Cardiac fibroblast (primary cell): ENCODE measurements at regions not wholly inside any gene's neighbourhood (a gene's known extent, or its start where the extent isn't known, plus 50 kb on each side); places are given as distances from the start of the nearest gene placed in this dataset.
"Not testable (repeated sequence)": the region's sequence is repeated elsewhere in the genome, so short reads cannot be mapped to it uniquely, and the experiment has no call there.

ENCODE experiments used
- DNase-seq, 2 donors: peaks; one replicate each; pipeline versions ENCODE4 v3.0.0 to v3.0.0-alpha.2; 2010; ENCODE audit warnings: low read depth in 2 of 2
- H3K4me3 ChIP-seq, 2 donors: replicated peaks in 1 of 2; 1 replicate in 1 of 2; 2 replicates in 1 of 2; pipeline ENCODE4 v1.5.1; 2011; ENCODE audit warnings: low read depth in 2 of 2, low read length in 2 of 2, mild to moderate bottlenecking in 2 of 2, moderate library complexity in 1 of 2
- TF ChIP-seq, protein P1 (sequence below): IDR thresholded peaks from one replicate; pipeline ENCODE4 v1.5.1; 2011; ENCODE audit warnings: low read depth, mild to moderate bottlenecking, low read length, inconsistent platforms

DNA sequence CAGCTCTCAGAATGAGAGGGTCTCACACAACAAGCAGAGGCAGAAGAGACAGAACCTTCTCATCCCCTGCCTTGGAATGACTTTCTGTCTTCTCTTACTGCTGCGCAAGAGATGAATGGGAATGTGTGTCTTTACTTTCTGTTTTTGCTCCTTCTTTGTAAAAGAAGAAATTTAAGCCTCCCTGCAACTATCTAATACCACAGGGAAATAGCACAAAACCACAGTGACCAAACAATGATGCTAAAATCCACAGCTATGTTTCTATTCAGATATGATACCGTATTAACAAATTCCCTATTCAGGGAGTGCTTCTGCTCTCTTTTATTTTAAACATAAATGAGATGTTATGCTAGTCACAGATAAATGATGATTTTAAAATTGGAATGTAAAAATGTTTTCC is 173.8 kb upstream of the RAI2 start:
- TF ChIP-seq, protein P1, sequence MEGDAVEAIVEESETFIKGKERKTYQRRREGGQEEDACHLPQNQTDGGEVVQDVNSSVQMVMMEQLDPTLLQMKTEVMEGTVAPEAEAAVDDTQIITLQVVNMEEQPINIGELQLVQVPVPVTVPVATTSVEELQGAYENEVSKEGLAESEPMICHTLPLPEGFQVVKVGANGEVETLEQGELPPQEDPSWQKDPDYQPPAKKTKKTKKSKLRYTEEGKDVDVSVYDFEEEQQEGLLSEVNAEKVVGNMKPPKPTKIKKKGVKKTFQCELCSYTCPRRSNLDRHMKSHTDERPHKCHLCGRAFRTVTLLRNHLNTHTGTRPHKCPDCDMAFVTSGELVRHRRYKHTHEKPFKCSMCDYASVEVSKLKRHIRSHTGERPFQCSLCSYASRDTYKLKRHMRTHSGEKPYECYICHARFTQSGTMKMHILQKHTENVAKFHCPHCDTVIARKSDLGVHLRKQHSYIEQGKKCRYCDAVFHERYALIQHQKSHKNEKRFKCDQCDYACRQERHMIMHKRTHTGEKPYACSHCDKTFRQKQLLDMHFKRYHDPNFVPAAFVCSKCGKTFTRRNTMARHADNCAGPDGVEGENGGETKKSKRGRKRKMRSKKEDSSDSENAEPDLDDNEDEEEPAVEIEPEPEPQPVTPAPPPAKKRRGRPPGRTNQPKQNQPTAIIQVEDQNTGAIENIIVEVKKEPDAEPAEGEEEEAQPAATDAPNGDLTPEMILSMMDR: no peak
- DNase-seq: no peak
- H3K4me3 ChIP-seq: no peak overlapping the region

- no peak for DNase-seq
- H3K4me3 ChIP-seq: no peak overlapping the region
- TF ChIP-seq, protein P1: no peak
Observed at GRCh38 chrX:18034504-18034903, 173.4 kb upstream of the RAI2 start.

- TF ChIP-seq, protein P1: no peak
- DNase-seq: no peak
Observed at GRCh38 chrX:18032486-18033221, 171.6 kb upstream of the RAI2 start.

GRCh38 chrX:18031726-18032375 is 170.8 kb upstream of the RAI2 start:
- TF ChIP-seq, protein P1: no peak
- DNase-seq: no peak
- no peak overlapping the region for H3K4me3 ChIP-seq

More at GRCh38 chrX:18032486-18033221, 171.6 kb upstream of the RAI2 start:
- H3K4me3 ChIP-seq: no peak overlapping the region

DNA sequence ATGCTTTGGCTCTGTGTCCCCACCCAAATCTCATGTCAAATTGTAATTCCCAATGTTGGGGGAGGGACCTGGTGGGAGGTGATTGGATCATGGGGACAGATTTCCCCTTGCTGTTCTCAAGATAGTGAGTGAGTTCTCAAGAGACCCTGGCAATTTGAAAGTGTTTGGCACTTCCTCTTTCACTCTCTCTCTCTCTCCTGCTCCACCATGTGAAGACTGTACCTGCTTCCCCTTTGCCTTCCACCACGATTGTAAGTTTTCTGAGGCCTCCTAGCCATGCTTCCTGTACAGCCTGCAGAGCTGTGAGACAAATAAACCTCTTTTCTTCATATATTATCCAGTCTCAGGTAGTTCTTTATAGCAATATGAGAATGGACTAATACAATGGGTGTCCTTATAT is 169.6 kb upstream of the RAI2 start:
- H3K4me3 ChIP-seq, DNase-seq: not testable (repeated sequence)

DNA sequence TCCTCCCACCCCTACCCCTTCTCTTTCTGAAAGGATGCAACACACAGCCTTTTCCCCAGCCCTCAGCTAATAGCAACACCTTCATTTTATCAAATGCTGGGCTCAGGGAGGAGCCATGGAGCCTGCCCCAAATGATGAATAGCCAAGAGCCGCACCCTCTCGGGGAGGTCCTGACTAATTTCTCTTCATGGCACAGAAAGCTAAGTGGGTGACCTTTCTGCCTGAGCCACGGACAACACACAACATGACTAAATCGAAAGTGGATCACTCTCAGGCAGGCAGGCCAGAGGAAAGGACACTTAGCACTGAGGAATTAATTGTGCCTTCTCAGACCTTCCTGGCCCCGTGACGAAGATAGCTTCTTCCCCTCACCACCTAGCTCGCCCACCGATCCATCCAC is 165.1 kb upstream of the RAI2 start:
- TF ChIP-seq, protein P1: no peak
- DNase-seq: no peak
- no peak overlapping the region for H3K4me3 ChIP-seq

GRCh38 chrX:18017411-18017810 is 156.3 kb upstream of the RAI2 start:
- DNase-seq: no peak
- TF ChIP-seq, protein P1: no peak
- no peak overlapping the region for H3K4me3 ChIP-seq
